HCT116 (cell line): ENCODE measurements at regions not wholly inside any gene's neighbourhood (a gene's known extent, or its start where the extent isn't known, plus 50 kb on each side); places are given as distances from the start of the nearest gene placed in this dataset.

Experiments
- ATAC-seq: fragments of 200-7000 bp; cut with Tn5 transposase; 2 replicates; pipeline ENCODE4 v1.9.1; 2020; ENCODE audit warnings: mild to moderate bottlenecking, moderate library complexity
- BruUV-seq: library from RNA; stranded (reverse); fragments of 400-500 nt; replicated peaks from 2 replicates; lab custom pipeline; 2021; lab: Mats Ljungman, UMichigan
- CTCF ChIA-PET: fragments of 300-600 bp; sonication (Branson Sonifier 250); formaldehyde crosslinking; loops from one replicate; lab custom pipeline; 2021; ENCODE audit warnings: antibody characterized with exemption; lab: Charles Lee
- POLR2A ChIA-PET: fragments of 300-600, 350-600 bp; sonication (Branson Sonifier 250); formaldehyde crosslinking; loops from one replicate; lab custom pipeline; 2021; ENCODE audit warnings: antibody characterized with exemption; lab: Charles Lee
- RAD21 ChIA-PET, 2 experiments: fragments of 300-600 bp; sonication (Branson Sonifier 250); formaldehyde crosslinking; loops; one replicate each; lab custom pipeline; 2023; ENCODE audit warnings: low total read pairs in 2 of 2; ENCODE audit not compliant: uncharacterized antibody in 2 of 2, unreplicated experiment in 2 of 2, low non-redundant PET in 1 of 2; lab: Charles Lee
- DNase-seq: peaks from one replicate; pipeline ENCODE4 v3.0.0-alpha.2; 2010; ENCODE audit warnings: low read depth, low spot score
- H2AFZ ChIP-seq: fragments of 200-600 bp; shearing (Covaris generic), sonication (generic); 2 replicates; pipeline ENCODE4 v1.6.1; 2017; ENCODE audit warnings: low read depth, mixed run types, mixed read lengths, antibody characterized with exemption, low read length; ENCODE audit not compliant: poor library complexity, severe bottlenecking
- H3K27ac ChIP-seq: 2 replicates; pipeline ENCODE4 v1.5.1; 2012; ENCODE audit warnings: low read depth, low read length
- H3K27me3 ChIP-seq: fragments of 200-600 bp; sonication (generic); 2 replicates; pipeline ENCODE4 v1.6.1; 2016; ENCODE audit warnings: mixed run types, low read length, mixed read lengths; ENCODE audit not compliant: insufficient read depth
- H3K36me3 ChIP-seq, 2 experiments: fragments of 200-500 bp in 1 of 2; fragments of 200-600 bp in 1 of 2; sonication (Bioruptor generic) in 1 of 2; sonication (generic) in 1 of 2; 2 replicates each; pipeline versions ENCODE4 v1.5.1 to v1.6.1; 2014 to 2016; ENCODE audit warnings: low read length in 2 of 2, inconsistent platforms in 1 of 2, mixed read lengths in 1 of 2, mixed run types in 1 of 2; ENCODE audit not compliant: insufficient read depth in 2 of 2, control insufficient read depth in 1 of 2
- H3K4me1 ChIP-seq, 2 experiments: fragments of 200-600 bp in 1 of 2; sonication (generic) in 1 of 2; 2 replicates each; pipeline versions ENCODE4 v1.5.1 to v1.6.1; 2012 to 2017; ENCODE audit warnings: low read length in 2 of 2, inconsistent platforms in 1 of 2, mild to moderate bottlenecking in 1 of 2, mixed read lengths in 1 of 2, mixed run types in 1 of 2, moderate library complexity in 1 of 2; ENCODE audit not compliant: insufficient read depth in 2 of 2, control insufficient read depth in 1 of 2
- H3K4me2 ChIP-seq: fragments of 200-600 bp; sonication (generic); 2 replicates; pipeline ENCODE4 v1.6.1; 2017; ENCODE audit warnings: mixed run types, low read length, mixed read lengths
- H3K4me3 ChIP-seq, 2 experiments: fragments of 200-600 bp in 1 of 2; sonication (generic) in 1 of 2; replicated peaks in 1 of 2; 2 replicates each; pipeline ENCODE4 v1.5.1; 2011 to 2016; ENCODE audit warnings: low read length in 2 of 2, control low read depth in 1 of 2, low read depth in 1 of 2, mild to moderate bottlenecking in 1 of 2, mixed read lengths in 1 of 2, mixed run types in 1 of 2
- H3K79me2 ChIP-seq: fragments of 200-600 bp; sonication (generic); 2 replicates; pipeline ENCODE4 v1.6.1; 2017; ENCODE audit warnings: mild to moderate bottlenecking, mixed run types, low read length, moderate library complexity, mixed read lengths; ENCODE audit not compliant: insufficient read depth
- H3K9ac ChIP-seq: fragments of 200-600 bp; sonication (generic); 2 replicates; pipeline ENCODE4 v1.6.1; 2016; ENCODE audit warnings: low read length, mixed read lengths
- H3K9me2 ChIP-seq: fragments of 200-600 bp; sonication (generic), shearing (Covaris generic); 2 replicates; pipeline ENCODE4 v1.6.1; 2017; ENCODE audit warnings: mixed run types, mild to moderate bottlenecking, moderate library complexity; ENCODE audit not compliant: insufficient read depth
- H3K9me3 ChIP-seq, 2 experiments: fragments of 200-500 bp in 1 of 2; fragments of 200-600 bp in 1 of 2; sonication (Bioruptor generic) in 1 of 2; sonication (generic) in 1 of 2; 2 replicates each; pipeline ENCODE4 v1.6.1; 2014 to 2017; ENCODE audit warnings: low read length in 2 of 2, mixed read lengths in 2 of 2, inconsistent platforms in 1 of 2, low read depth in 1 of 2, mild to moderate bottlenecking in 1 of 2, mixed run types in 1 of 2, moderate library complexity in 1 of 2; ENCODE audit not compliant: control insufficient read depth in 1 of 2, insufficient read depth in 1 of 2
- H4K20me1 ChIP-seq: fragments of 200-600 bp; sonication (generic), shearing (Covaris generic); 2 replicates; pipeline ENCODE4 v1.6.1; 2017; ENCODE audit warnings: mixed run types, mild to moderate bottlenecking, moderate library complexity; ENCODE audit not compliant: insufficient read depth
- ATF3 ChIP-seq: IDR thresholded peaks from 2 replicates; pipeline ENCODE4 v1.6.1; 2012
- CBX3 ChIP-seq: IDR thresholded peaks from 2 replicates; pipeline ENCODE4 v1.6.1; 2012; ENCODE audit warnings: low read depth
- CEBPB ChIP-seq: IDR thresholded peaks from 2 replicates; pipeline ENCODE4 v1.6.1; 2012; ENCODE audit warnings: low read depth
- CTCF ChIP-seq, 3 experiments: fragments of 200-600 bp in 1 of 3; sonication (generic) in 1 of 3; IDR thresholded peaks in 2 of 3; conservative IDR thresholded peaks in 1 of 3; 2 replicates each; pipeline ENCODE4 v1.5.1; 2012 to 2017; ENCODE audit warnings: low read depth in 2 of 3, low read length in 2 of 3, antibody characterized with exemption in 1 of 3, borderline replicate concordance in 1 of 3, control low read depth in 1 of 3, mild to moderate bottlenecking in 1 of 3, mixed read lengths in 1 of 3, mixed run types in 1 of 3, moderate library complexity in 1 of 3; ENCODE audit not compliant: insufficient read depth in 1 of 3
- ELF1 ChIP-seq: IDR thresholded peaks from 2 replicates; pipeline ENCODE4 v1.6.1; 2012; ENCODE audit warnings: low read depth, borderline replicate concordance
- EZH2phosphoT487 ChIP-seq: fragments of 200-600 bp; IDR thresholded peaks from 2 replicates; pipeline ENCODE4 v1.6.1; 2018; ENCODE audit warnings: antibody characterized with exemption, borderline replicate concordance
- FOSL1 ChIP-seq: IDR thresholded peaks from 2 replicates; pipeline ENCODE4 v1.6.1; 2012; ENCODE audit warnings: low read depth
- JUND ChIP-seq: IDR thresholded peaks from 2 replicates; pipeline ENCODE4 v1.6.1; 2012
- MAX ChIP-seq: IDR thresholded peaks from 2 replicates; pipeline ENCODE4 v1.6.1; 2012
- POLR2A ChIP-seq: IDR thresholded peaks from 2 replicates; pipeline ENCODE4 v1.7.0; 2011; ENCODE audit warnings: borderline replicate concordance; ENCODE audit not compliant: insufficient read depth, insufficient read length; ENCODE audit errors: extremely low read depth
- POLR2AphosphoS5 ChIP-seq: IDR thresholded peaks from 2 replicates; pipeline ENCODE4 v1.6.1; 2011; ENCODE audit warnings: mild to moderate bottlenecking, low read depth, low read length, moderate library complexity
- RAD21 ChIP-seq: IDR thresholded peaks from 2 replicates; pipeline ENCODE4 v1.6.1; 2012; ENCODE audit warnings: low read depth, mild to moderate bottlenecking
- REST ChIP-seq: IDR thresholded peaks from 2 replicates; pipeline ENCODE4 v1.6.1; 2012; ENCODE audit warnings: low read depth
- SIN3A ChIP-seq: IDR thresholded peaks from 2 replicates; pipeline ENCODE4 v1.6.1; 2012; ENCODE audit warnings: low read depth
- SP1 ChIP-seq: IDR thresholded peaks from 2 replicates; pipeline ENCODE4 v1.6.1; 2012; ENCODE audit warnings: low read depth
- TCF7L2 ChIP-seq: IDR thresholded peaks from 2 replicates; pipeline ENCODE4 v1.7.0; 2011; ENCODE audit warnings: borderline replicate concordance, inconsistent platforms; ENCODE audit not compliant: insufficient read depth, insufficient read length; ENCODE audit errors: extremely low read depth
- YY1 ChIP-seq: IDR thresholded peaks from 2 replicates; pipeline ENCODE4 v1.6.1; 2011; ENCODE audit warnings: low read length, low read depth, moderate library complexity, mild to moderate bottlenecking; ENCODE audit not compliant: insufficient replicate concordance; ENCODE audit errors: extremely low read depth
- ZBTB33 ChIP-seq: IDR thresholded peaks from 2 replicates; pipeline ENCODE4 v1.6.1; 2011; ENCODE audit warnings: mild to moderate bottlenecking, low read length, moderate library complexity; ENCODE audit not compliant: insufficient replicate concordance; ENCODE audit errors: extremely low read depth
- ZFX ChIP-seq: fragments of 450-650 bp; IDR thresholded peaks from 2 replicates; pipeline ENCODE4 v1.6.1; 2017
- ZNF274 ChIP-seq: fragments of 200-500 bp; sonication (Bioruptor generic); IDR thresholded peaks from 2 replicates; pipeline ENCODE4 v1.6.1; 2014; ENCODE audit warnings: mild to moderate bottlenecking, low read depth, low read length, inconsistent platforms
- intact Hi-C: fragments of 100-400 bp; cut with micrococcal nuclease; formaldehyde crosslinking; loops from 2 replicates; pipeline ENCODE4 v1.10.0; 2022

GRCh38 chr1:47689894-47690293 is 252.1 kb downstream of the FOXD2 start:
- ATAC-seq: no peak
- H3K36me3 ChIP-seq: no peaks in the 10 kb centered on the region
- ChIA-PET RAD21 (no interaction called here), CTCF (no interaction called here)
- no peaks in the 10 kb centered on the region for H3K9me3 ChIP-seq
- H4K20me1 ChIP-seq: no peaks in the 10 kb centered on the region
- intact Hi-C loops: no loop called here
- H3K9ac ChIP-seq: no peak overlapping the region
- H3K79me2 ChIP-seq: no peaks in the 10 kb centered on the region
- H3K9me2 ChIP-seq: no peaks in the 10 kb centered on the region
- H2AFZ ChIP-seq: no peak overlapping the region
- TF ChIP-seq SP1 (no peak), FOSL1 (no peak), YY1 (no peak), RAD21 (no peak), CTCF (IDR thresholded peaks at IDR 0.05 in 2 of 3, conservative IDR thresholded peaks at IDR 0.05 in 1 of 3; ENCODE audit: borderline replicate concordance in 1 of 3, insufficient read depth in 1 of 3, low read depth in 2 of 3, low read length in 2 of 3) (no peak), CBX3 (no peak), JUND (no peak), EZH2phosphoT487 (no peak), MAX (no peak), ELF1 (no peak), ZNF274 (no peak), ATF3 (no peak), ZFX (no peak), SIN3A (no peak), POLR2A (no peak), CEBPB (no peak), REST (no peak), TCF7L2 (no peak), ZBTB33 (no peak), POLR2AphosphoS5 (no peak)
- TF ChIP-seq, all 23 proteins: peak for 0
- H3K27me3 ChIP-seq: no peaks in the 10 kb centered on the region
- DNase-seq: no peak
- H3K4me3 ChIP-seq: no peak overlapping the region
- H3K27ac ChIP-seq: no peak overlapping the region
- POLR2A ChIA-PET: no interaction called here
- no TSS peak for BruUV-seq
- H3K4me2 ChIP-seq: no peak overlapping the region
- peaks cover 0 to 4% of the 10 kb centered on the region in 2 experiments; a peak in 2 of 4 replicates for H3K4me1 ChIP-seq
